T-helper 2 cell treated with Interferon-gamma antibody and Interleukin-4, amounts not matched to agents 5 μg/mL and 100 μg/mL, for 36 hours (primary cell): ENCODE measurements at regions not wholly inside any gene's neighbourhood (a gene's known extent, or its start where the extent isn't known, plus 50 kb on each side); places are given as distances from the start of the nearest gene placed in this dataset.

Experiments used
- DNase-seq: peaks from one replicate; pipeline ENCODE4 v3.0.0; 2021; ENCODE audit warnings: low spot score
- H3K27ac Mint-ChIP-seq: one replicate; pipeline ENCODE4 v1.8.0; 2021; ENCODE audit warnings: mild to moderate bottlenecking, mixed read lengths
- H3K27me3 Mint-ChIP-seq: one replicate; pipeline ENCODE4 v1.8.0; 2021; ENCODE audit warnings: low read depth, mixed read lengths
- H3K36me3 Mint-ChIP-seq: one replicate; pipeline ENCODE4 v1.8.0; 2021; ENCODE audit warnings: low read depth, mixed read lengths
- H3K4me1 Mint-ChIP-seq: one replicate; pipeline ENCODE4 v1.8.0; 2021; ENCODE audit warnings: low read depth, mixed read lengths
- H3K4me3 Mint-ChIP-seq: one replicate; pipeline ENCODE4 v1.8.0; 2022; ENCODE audit warnings: mild to moderate bottlenecking, moderate library complexity, mixed read lengths
- H3K9me3 Mint-ChIP-seq: one replicate; pipeline ENCODE4 v1.8.0; 2021; ENCODE audit warnings: mixed read lengths

DNA sequence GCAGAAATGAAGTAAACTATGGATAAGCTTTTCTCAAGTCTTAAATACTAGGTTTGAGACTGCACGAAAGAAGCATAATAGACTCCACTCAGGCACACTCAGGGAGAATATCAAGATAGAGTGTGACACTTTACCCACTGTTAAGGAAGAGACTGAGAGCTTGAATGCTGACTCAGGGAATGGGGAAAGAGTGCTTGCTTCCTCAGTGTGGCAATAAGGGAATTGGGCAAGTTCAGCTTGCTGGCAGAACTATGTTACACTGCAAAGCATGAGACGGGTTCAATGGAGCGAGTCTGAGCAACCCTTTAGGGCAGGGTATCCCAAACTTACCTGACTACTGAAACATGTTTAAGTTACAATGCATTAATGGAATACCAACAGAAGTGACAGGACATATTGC, 237.7 kb upstream of the MEF2C start:
- DNase-seq, result no peak
- no peak overlapping the region for H3K4me3 Mint-ChIP-seq
- no peaks in the 10 kb centered on the region for H3K36me3 Mint-ChIP-seq
- no peaks in the 10 kb centered on the region for H3K9me3 Mint-ChIP-seq
- H3K27me3 Mint-ChIP-seq, result peaks cover 3% of the 10 kb centered on the region
- no peak overlapping the region for H3K27ac Mint-ChIP-seq
- peaks cover 4% of the 10 kb centered on the region for H3K4me1 Mint-ChIP-seq

DNA sequence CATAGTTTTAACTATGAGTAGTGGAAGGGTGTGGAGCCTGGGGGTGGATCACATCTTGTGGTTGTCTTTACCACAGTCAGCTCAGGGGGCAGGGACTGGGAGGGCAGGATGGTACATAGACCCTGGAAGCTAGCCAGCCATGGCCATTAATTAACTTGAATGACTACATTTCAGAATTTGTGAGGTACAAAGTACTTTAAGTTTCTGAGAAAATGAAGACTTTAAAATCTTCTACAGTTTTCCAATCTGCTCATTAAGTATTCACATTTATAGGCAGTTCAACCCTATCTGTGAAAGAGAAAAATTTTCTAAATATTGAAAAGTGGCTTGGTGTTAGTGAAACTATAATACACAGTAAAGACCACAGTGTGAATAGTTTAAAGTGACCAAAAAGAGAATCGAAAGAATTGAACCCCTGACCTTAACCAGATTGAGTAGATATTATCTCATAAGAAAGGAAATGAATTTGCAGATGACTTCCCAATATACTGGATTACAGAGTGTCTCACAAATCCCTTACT, 234.2 kb upstream of the MEF2C start:
- H3K4me1 Mint-ChIP-seq, result peaks cover 4% of the 10 kb centered on the region
- no peaks in the 10 kb centered on the region for H3K27me3 Mint-ChIP-seq
- no peaks in the 10 kb centered on the region for H3K36me3 Mint-ChIP-seq
- no peak for DNase-seq
- no peaks in the 10 kb centered on the region for H3K9me3 Mint-ChIP-seq
- no peak overlapping the region for H3K27ac Mint-ChIP-seq
- no peak overlapping the region for H3K4me3 Mint-ChIP-seq

GRCh38 chr5:89110916-89111646, 228.1 kb upstream of the MEF2C start:
- no peaks in the 10 kb centered on the region for H3K9me3 Mint-ChIP-seq
- H3K4me1 Mint-ChIP-seq, result no peaks in the 10 kb centered on the region
- H3K27ac Mint-ChIP-seq, result no peak overlapping the region
- no peak overlapping the region for H3K4me3 Mint-ChIP-seq
- H3K27me3 Mint-ChIP-seq, result no peaks in the 10 kb centered on the region
- no peaks in the 10 kb centered on the region for H3K36me3 Mint-ChIP-seq
- DNase-seq, result no peak

- H3K9me3 Mint-ChIP-seq, result no peaks in the 10 kb centered on the region
- no peak overlapping the region for H3K27ac Mint-ChIP-seq
- no peak overlapping the region for H3K4me3 Mint-ChIP-seq
- no peaks in the 10 kb centered on the region for H3K36me3 Mint-ChIP-seq
- DNase-seq, result no peak
- no peaks in the 10 kb centered on the region for H3K4me1 Mint-ChIP-seq
- no peaks in the 10 kb centered on the region for H3K27me3 Mint-ChIP-seq
Measured at GRCh38 chr5:89106480-89106879, 223.5 kb upstream of the MEF2C start.

GRCh38 chr5:89105836-89106235, 222.9 kb upstream of the MEF2C start:
- Mint-ChIP-seq H3K4me1 (no peaks in the 10 kb centered on the region), H3K36me3 (no peaks in the 10 kb centered on the region), H3K27me3 (no peaks in the 10 kb centered on the region), H3K9me3 (no peaks in the 10 kb centered on the region), H3K4me3 (no peak overlapping the region), H3K27ac (no peak overlapping the region)
- no peak for DNase-seq

DNA sequence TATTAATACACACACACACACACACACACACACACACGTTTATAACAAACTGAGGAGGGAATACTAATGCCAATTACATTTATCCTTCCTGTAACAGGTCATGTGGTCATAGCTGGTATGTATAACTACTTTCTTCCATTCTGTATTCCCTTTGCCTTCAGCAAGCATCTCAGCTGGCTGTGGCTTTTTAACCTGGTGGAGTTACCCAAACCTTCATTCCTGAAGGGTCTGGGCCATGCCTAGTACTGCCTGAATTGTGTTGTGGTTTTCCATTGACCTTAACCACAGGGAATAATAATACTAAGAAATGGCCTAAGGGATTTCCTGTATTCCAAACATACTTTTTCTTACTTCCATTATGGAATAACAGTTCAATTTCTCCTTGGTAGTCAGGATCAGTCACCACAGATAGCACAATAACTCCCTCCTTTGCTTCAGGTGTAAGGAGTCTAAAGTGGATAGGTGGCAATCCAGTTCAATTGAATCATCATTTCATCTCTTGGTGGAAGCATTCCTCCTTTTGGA, 222.2 kb upstream of the MEF2C start:
- no peaks in the 10 kb centered on the region for H3K9me3 Mint-ChIP-seq
- H3K36me3 Mint-ChIP-seq, result no peaks in the 10 kb centered on the region
- no peaks in the 10 kb centered on the region for H3K27me3 Mint-ChIP-seq
- no peak overlapping the region for H3K4me3 Mint-ChIP-seq
- H3K4me1 Mint-ChIP-seq, result no peaks in the 10 kb centered on the region
- no peak overlapping the region for H3K27ac Mint-ChIP-seq
- no peak for DNase-seq

- no peak overlapping the region for H3K4me3 Mint-ChIP-seq
- H3K36me3 Mint-ChIP-seq, result no peaks in the 10 kb centered on the region
- no peaks in the 10 kb centered on the region for H3K9me3 Mint-ChIP-seq
- no peak for DNase-seq
- H3K4me1 Mint-ChIP-seq, result no peaks in the 10 kb centered on the region
- peaks cover 5% of the 10 kb centered on the region for H3K27me3 Mint-ChIP-seq
- H3K27ac Mint-ChIP-seq, result no peak overlapping the region
Measured at GRCh38 chr5:89098199-89098756, 215.3 kb upstream of the MEF2C start.

- peaks cover 5% of the 10 kb centered on the region for H3K27me3 Mint-ChIP-seq
- H3K4me1 Mint-ChIP-seq, result no peaks in the 10 kb centered on the region
- no peak overlapping the region for H3K27ac Mint-ChIP-seq
- H3K9me3 Mint-ChIP-seq, result no peaks in the 10 kb centered on the region
- H3K4me3 Mint-ChIP-seq, result no peak overlapping the region
- no peaks in the 10 kb centered on the region for H3K36me3 Mint-ChIP-seq
- no peak for DNase-seq
Measured at GRCh38 chr5:89097103-89097502, 214.1 kb upstream of the MEF2C start.

GRCh38 chr5:89095341-89095740, 212.4 kb upstream of the MEF2C start:
- H3K4me3 Mint-ChIP-seq, result no peak overlapping the region
- peaks cover 5% of the 10 kb centered on the region for H3K27me3 Mint-ChIP-seq
- H3K27ac Mint-ChIP-seq, result no peak overlapping the region
- H3K36me3 Mint-ChIP-seq, result no peaks in the 10 kb centered on the region
- DNase-seq, result no peak
- H3K9me3 Mint-ChIP-seq, result no peaks in the 10 kb centered on the region
- H3K4me1 Mint-ChIP-seq, result no peaks in the 10 kb centered on the region

DNA sequence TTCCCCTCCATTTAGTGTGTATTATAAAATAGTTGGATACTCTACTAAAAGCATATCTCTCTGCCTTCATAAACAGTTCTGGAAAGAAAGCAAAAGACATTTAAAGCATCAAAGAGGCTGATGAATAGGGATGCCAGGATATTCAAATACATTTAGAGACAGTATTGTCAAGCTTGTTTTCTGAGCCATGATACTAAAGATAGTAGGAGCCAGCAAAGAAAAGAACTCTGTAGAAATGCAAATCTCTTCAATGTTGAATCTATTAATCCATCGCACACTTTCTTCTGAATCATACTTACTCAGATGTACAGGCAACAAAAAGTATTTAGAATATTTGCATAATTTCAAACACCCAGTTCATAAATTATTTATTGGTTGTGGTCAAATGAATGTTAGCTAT, 207.1 kb upstream of the MEF2C start:
- Mint-ChIP-seq H3K4me3 (no peak overlapping the region), H3K9me3 (no peaks in the 10 kb centered on the region), H3K36me3 (no peaks in the 10 kb centered on the region), H3K27ac (no peak overlapping the region), H3K4me1 (no peaks in the 10 kb centered on the region), H3K27me3 (peaks cover 3% of the 10 kb centered on the region)
- DNase-seq, result no peak

DNA sequence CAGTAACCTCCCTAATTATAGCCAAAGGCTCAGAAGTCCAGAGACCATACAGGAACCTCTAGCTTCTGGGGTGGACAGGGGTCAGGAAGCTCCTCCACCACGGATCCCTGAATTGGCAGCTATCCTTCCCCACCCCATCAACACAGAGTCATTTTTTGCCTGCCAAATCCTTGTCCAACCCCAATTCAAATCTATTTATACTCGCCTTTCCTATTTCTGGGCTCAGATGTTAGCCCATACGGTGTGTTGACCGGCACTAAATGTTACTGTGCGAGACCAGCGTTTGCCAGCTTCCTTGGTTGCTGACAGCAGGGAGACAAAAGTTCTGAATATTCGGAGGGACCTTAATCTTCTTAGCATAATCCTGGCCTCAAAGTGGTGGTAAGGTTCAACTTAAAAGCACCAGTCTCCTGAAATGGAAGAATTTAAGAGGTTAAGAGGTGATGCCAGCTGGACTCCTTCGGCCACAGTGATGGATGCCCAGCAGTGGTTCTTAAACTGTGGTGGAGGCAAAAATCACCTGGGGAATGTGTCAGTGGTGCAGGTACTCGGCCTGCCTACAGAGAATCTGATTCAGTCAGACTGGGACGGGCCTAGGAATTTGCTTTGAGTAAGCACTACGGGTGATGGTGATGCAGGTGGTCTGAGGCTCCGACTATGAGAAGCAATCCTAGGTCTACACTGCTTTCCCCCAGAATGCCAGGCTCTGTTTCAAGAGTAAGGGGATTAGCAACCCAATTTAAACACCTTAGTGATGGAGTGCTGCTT, 204.8 kb upstream of the MEF2C start:
- H3K9me3 Mint-ChIP-seq, result no peaks in the 10 kb centered on the region
- DNase-seq, result no peak
- H3K4me3 Mint-ChIP-seq, result no peak overlapping the region
- no peak overlapping the region for H3K27ac Mint-ChIP-seq
- H3K36me3 Mint-ChIP-seq, result no peaks in the 10 kb centered on the region
- peaks cover 3% of the 10 kb centered on the region for H3K27me3 Mint-ChIP-seq
- no peaks in the 10 kb centered on the region for H3K4me1 Mint-ChIP-seq

GRCh38 chr5:89087128-89087527, 204.1 kb upstream of the MEF2C start:
- H3K9me3 Mint-ChIP-seq, result no peaks in the 10 kb centered on the region
- DNase-seq, result no peak
- H3K4me1 Mint-ChIP-seq, result no peaks in the 10 kb centered on the region
- no peaks in the 10 kb centered on the region for H3K36me3 Mint-ChIP-seq
- H3K4me3 Mint-ChIP-seq, result no peak overlapping the region
- peaks cover 3% of the 10 kb centered on the region for H3K27me3 Mint-ChIP-seq
- H3K27ac Mint-ChIP-seq, result no peak overlapping the region

GRCh38 chr5:89086390-89087086, 203.6 kb upstream of the MEF2C start:
- Mint-ChIP-seq H3K36me3 (no peaks in the 10 kb centered on the region), H3K27me3 (peaks cover 3% of the 10 kb centered on the region), H3K27ac (no peak overlapping the region), H3K4me1 (no peaks in the 10 kb centered on the region), H3K9me3 (no peaks in the 10 kb centered on the region), H3K4me3 (no peak overlapping the region)
- no peak for DNase-seq

DNA sequence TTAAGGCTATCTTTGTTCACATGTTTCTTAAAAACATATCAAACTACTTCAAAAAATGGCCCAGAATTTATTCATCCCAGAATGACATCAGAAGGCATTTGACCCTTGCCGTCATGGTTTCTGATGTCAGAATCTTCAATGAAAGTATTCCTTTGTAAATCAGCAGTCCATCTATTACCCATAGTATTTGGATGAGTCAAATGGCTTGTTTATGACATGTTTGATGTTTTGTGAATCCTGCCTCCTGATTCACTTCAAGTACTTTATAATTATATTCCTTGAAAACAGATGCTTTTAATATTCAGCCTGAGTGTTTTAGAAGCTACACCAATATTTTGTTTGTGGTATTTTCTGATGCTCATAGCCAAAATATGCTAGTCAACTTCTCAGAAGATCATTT, 200.8 kb upstream of the MEF2C start:
- peaks cover 5% of the 10 kb centered on the region for H3K27me3 Mint-ChIP-seq
- H3K4me1 Mint-ChIP-seq, result no peaks in the 10 kb centered on the region
- H3K9me3 Mint-ChIP-seq, result no peaks in the 10 kb centered on the region
- no peak for DNase-seq
- no peak overlapping the region for H3K4me3 Mint-ChIP-seq
- H3K27ac Mint-ChIP-seq, result no peak overlapping the region
- H3K36me3 Mint-ChIP-seq, result no peaks in the 10 kb centered on the region
